Uterus (tissue), 3 donors: ENCODE measurements at regions not wholly inside any gene's neighbourhood (a gene's known extent, or its start where the extent isn't known, plus 50 kb on each side); places are given as distances from the start of the nearest gene placed in this dataset.

Experiments used
- DNase-seq, 2 donors: peaks; one replicate each; pipeline ENCODE4 v3.0.0-alpha.2; 2019 to 2020
- H3K27ac ChIP-seq, 2 donors: fragments of 200-600 bp; sonication (generic); 1 replicate in 1 of 2; 2 replicates in 1 of 2; pipeline ENCODE4 v1.5.1; 2016 to 2018
- H3K27me3 ChIP-seq, 2 donors: fragments of 200-600 bp; sonication (generic); one replicate each; pipeline ENCODE4 v1.5.1; 2018 to 2019; ENCODE audit warnings: control low read depth in 1 of 2
- H3K36me3 ChIP-seq, 2 donors: fragments of 200-600 bp; sonication (generic); one replicate each; pipeline ENCODE4 v1.5.1; 2019; ENCODE audit warnings: control low read depth in 1 of 2
- H3K4me1 ChIP-seq, 2 donors: fragments of 200-600 bp; sonication (generic); one replicate each; pipeline ENCODE4 v1.5.1; 2018 to 2019; ENCODE audit warnings: control low read depth in 1 of 2
- H3K4me3 ChIP-seq, 2 donors: fragments of 200-600 bp; sonication (generic); 1 replicate in 1 of 2; 2 replicates in 1 of 2; pipeline ENCODE4 v1.5.1; 2018 to 2019; ENCODE audit warnings: mild to moderate bottlenecking in 1 of 2
- H3K9me3 ChIP-seq, 2 donors: fragments of 200-600 bp; sonication (generic); one replicate each; pipeline ENCODE4 v1.5.1; 2019; ENCODE audit warnings: control low read depth in 1 of 2
- POLR2A ChIP-seq, 2 donors: fragments of 450-650 bp; IDR thresholded peaks; one replicate each; pipeline ENCODE4 v1.6.1; 2016; ENCODE audit warnings: antibody characterized with exemption in 2 of 2, mild to moderate bottlenecking in 1 of 2, moderate library complexity in 1 of 2
- intact Hi-C: fragments of 100-400 bp; cut with DNase I; formaldehyde crosslinking; loops from one replicate; pipeline ENCODE4 v1.15.1; 2023; ENCODE audit warnings: low total_unique reads
- TF ChIP-seq, protein P1 (sequence below), 4 experiments: fragments of 200-600 bp in 2 of 4; fragments of 450-650 bp in 2 of 4; sonication (generic) in 2 of 4; IDR thresholded peaks; one replicate each; pipeline ENCODE4 v1.5.1; 2016 to 2019; ENCODE audit warnings: antibody characterized with exemption in 4 of 4, mild to moderate bottlenecking in 2 of 4, moderate library complexity in 1 of 4
- donor health status: DM: yes; HTN: yes; CAD: no.

DNA sequence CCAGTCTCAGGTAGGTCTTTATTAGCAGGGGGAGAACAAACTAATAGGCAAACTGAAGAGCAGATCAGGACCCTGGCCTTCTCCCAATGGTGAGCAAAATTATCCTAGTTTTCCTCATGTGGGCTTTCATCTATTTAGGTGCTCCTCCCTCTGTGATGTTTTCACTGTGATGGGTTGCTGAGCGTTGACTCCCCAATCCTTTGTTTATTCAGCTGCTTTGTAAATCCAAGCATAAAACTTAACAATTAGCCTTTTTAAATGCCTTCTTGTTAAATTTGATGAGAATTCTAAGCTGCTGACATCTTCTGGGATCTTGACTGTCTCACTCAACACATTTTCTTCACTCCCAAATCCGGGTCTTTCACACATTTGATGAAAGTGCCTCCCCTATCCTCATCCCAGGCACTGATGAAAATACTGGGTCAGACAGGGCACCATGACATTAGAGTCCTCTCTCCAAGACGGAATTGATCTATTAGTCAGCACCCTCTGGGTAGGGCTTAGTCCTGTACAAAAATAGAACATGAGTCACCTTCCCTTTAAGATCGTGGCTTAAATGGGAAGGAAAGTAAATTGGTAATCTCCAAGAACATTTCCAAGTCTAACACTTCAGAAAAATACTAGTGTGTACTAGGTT, 199.3 kb upstream of the ISX start:
- H3K27me3 ChIP-seq = no peaks in the 10 kb centered on the region
- H3K4me1 ChIP-seq = no peaks in the 10 kb centered on the region
- no peak overlapping the region for H3K4me3 ChIP-seq
- intact Hi-C loops = no loop called here
- no peaks in the 10 kb centered on the region for H3K9me3 ChIP-seq
- H3K36me3 ChIP-seq = no peaks in the 10 kb centered on the region
- TF ChIP-seq POLR2A (IDR thresholded peaks at IDR 0.05) = no peak
- TF ChIP-seq, protein P1, sequence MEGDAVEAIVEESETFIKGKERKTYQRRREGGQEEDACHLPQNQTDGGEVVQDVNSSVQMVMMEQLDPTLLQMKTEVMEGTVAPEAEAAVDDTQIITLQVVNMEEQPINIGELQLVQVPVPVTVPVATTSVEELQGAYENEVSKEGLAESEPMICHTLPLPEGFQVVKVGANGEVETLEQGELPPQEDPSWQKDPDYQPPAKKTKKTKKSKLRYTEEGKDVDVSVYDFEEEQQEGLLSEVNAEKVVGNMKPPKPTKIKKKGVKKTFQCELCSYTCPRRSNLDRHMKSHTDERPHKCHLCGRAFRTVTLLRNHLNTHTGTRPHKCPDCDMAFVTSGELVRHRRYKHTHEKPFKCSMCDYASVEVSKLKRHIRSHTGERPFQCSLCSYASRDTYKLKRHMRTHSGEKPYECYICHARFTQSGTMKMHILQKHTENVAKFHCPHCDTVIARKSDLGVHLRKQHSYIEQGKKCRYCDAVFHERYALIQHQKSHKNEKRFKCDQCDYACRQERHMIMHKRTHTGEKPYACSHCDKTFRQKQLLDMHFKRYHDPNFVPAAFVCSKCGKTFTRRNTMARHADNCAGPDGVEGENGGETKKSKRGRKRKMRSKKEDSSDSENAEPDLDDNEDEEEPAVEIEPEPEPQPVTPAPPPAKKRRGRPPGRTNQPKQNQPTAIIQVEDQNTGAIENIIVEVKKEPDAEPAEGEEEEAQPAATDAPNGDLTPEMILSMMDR (IDR thresholded peaks at IDR 0.05) = no peak
- no peak overlapping the region for H3K27ac ChIP-seq
- DNase-seq = no peak

- no peak for TF ChIP-seq POLR2A (IDR thresholded peaks at IDR 0.05)
- TF ChIP-seq, protein P1 (IDR thresholded peaks at IDR 0.05) = no peak
- H3K9me3 ChIP-seq = no peaks in the 10 kb centered on the region
- H3K4me1 ChIP-seq = no peaks in the 10 kb centered on the region
- no peak overlapping the region for H3K4me3 ChIP-seq
- H3K27me3 ChIP-seq = no peaks in the 10 kb centered on the region
- H3K36me3 ChIP-seq = no peaks in the 10 kb centered on the region
- no peak overlapping the region for H3K27ac ChIP-seq
- DNase-seq = no peak
- intact Hi-C loops = no loop called here
Observed at GRCh38 chr22:34877506-34877905, 188.5 kb upstream of the ISX start.

DNA sequence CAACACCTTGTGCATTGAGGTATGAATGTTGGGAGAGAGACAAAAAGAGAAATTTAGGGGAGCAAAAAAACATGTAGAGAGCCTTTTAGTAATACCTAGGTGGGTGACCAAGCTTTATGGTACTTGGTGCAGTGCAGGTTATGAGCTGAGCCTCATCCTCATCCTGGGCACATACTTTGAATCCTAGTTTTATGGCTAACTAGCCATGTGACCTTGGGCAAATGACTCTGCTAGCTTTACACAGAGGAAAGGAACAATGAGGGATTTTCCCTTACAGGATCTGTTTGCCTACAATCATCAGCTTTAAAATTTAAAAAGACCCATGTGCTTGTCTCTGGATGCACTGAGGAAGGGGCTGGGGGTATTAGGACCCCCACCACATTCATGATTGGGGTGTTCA, 187.8 kb upstream of the ISX start:
- H3K9me3 ChIP-seq = no peaks in the 10 kb centered on the region
- H3K27me3 ChIP-seq = no peaks in the 10 kb centered on the region
- no peaks in the 10 kb centered on the region for H3K36me3 ChIP-seq
- no peak for TF ChIP-seq POLR2A (IDR thresholded peaks at IDR 0.05)
- TF ChIP-seq, protein P1 (IDR thresholded peaks at IDR 0.05) = no peak
- DNase-seq = no peak
- no peak overlapping the region for H3K27ac ChIP-seq
- H3K4me1 ChIP-seq = no peaks in the 10 kb centered on the region
- intact Hi-C loops = no loop called here
- no peak overlapping the region for H3K4me3 ChIP-seq

- Histone ChIP-seq H3K9me3 (no peaks in the 10 kb centered on the region), H3K27me3 (no peaks in the 10 kb centered on the region), H3K4me1 (no peaks in the 10 kb centered on the region), H3K27ac (no peak overlapping the region), H3K4me3 (no peak overlapping the region), H3K36me3 (no peaks in the 10 kb centered on the region)
- DNase-seq = no peak
- intact Hi-C loops = no loop called here
- TF ChIP-seq, protein P1 (IDR thresholded peaks at IDR 0.05) = no peak
- TF ChIP-seq POLR2A (IDR thresholded peaks at IDR 0.05) = no peak
Observed at GRCh38 chr22:34879001-34879400, 187.0 kb upstream of the ISX start.

- no peak for TF ChIP-seq POLR2A (IDR thresholded peaks at IDR 0.05)
- TF ChIP-seq, protein P1 (IDR thresholded peaks at IDR 0.05) = no peak
- no peaks in the 10 kb centered on the region for H3K36me3 ChIP-seq
- no peaks in the 10 kb centered on the region for H3K9me3 ChIP-seq
- no peaks in the 10 kb centered on the region for H3K27me3 ChIP-seq
- intact Hi-C loops = no loop called here
- no peak for DNase-seq
- H3K4me3 ChIP-seq = no peak overlapping the region
- H3K27ac ChIP-seq = no peak overlapping the region
- no peaks in the 10 kb centered on the region for H3K4me1 ChIP-seq
Observed at GRCh38 chr22:34880662-34881061, 185.3 kb upstream of the ISX start.
